A204.1 (cell line): ENCODE measurements at regions not wholly inside any gene's neighbourhood (a gene's known extent, or its start where the extent isn't known, plus 50 kb on each side); places are given as distances from the start of the nearest gene placed in this dataset.

Experiments
- FAIRE-seq: peaks from 2 replicates; lab custom pipeline; 2012; peaks lifted over from hg19 to GRCh38; lab: Jason Lieb, UNC

DNA sequence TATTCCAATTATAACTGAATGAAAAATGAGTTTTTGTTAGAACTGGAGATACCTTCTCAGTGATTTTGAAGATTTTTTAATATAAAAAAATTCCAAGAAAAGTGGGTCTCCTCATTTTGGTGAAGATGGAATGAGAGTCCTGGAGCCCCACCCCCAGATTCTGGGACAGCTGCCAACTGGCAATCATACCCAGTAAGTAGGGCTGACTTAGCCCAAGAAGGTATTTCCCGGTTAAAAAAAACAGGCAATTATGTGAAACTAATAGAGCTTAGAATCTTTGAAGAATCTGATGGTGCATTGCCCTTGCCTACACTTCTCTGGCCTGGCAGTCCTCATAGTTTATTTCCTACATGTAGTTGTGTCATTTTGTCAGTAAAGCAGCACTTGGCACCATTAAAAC is 52.8 kb upstream of the VWDE start:
- no peak for FAIRE-seq

DNA sequence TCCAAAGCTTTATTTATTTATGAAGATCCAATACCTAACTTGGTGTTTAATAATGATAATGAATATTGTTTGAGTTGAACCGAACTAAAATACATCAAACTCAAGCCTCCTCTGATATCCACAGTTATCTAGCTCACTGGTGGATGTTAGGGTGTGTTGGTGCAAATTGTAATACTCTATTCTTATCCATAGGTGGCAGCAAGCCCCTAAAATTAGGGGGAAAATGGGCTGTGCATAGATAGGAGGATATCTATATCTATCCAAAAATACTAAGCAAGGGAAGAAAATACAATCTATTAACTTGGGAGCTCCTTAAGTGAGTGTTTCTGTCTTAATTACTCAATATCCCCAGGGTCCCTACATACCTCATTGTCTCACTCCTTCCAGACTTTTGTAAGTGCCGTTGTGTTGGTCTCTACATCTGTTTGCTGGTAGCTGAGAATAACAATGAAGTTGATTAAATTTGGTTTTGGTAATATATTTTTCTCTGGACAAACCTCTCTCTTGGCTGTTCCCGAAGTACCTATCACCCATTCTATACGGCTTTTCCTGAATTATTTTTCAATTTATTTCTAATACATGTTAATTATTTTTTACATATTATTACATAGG is 55.0 kb upstream of the VWDE start:
- peak; percentile 84 for FAIRE-seq

DNA sequence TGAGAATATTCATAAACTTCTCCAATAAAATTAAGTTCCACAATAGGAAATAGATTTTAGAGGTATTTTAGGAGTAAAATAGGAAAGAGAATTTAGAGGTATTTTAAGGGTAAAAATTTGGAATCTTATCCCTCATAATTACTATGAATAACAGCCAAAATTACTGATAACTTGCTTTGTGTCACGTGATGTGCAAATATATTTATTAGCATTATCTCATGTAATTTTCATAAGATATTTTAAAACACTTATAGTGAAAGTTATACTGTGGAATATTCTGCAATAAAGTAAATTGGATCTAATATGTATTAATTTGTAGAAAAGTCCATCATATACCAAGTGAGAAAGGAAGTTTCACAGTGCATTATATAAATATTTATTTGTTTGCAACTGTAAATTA is 64.2 kb upstream of the VWDE start:
- FAIRE-seq: no peak

DNA sequence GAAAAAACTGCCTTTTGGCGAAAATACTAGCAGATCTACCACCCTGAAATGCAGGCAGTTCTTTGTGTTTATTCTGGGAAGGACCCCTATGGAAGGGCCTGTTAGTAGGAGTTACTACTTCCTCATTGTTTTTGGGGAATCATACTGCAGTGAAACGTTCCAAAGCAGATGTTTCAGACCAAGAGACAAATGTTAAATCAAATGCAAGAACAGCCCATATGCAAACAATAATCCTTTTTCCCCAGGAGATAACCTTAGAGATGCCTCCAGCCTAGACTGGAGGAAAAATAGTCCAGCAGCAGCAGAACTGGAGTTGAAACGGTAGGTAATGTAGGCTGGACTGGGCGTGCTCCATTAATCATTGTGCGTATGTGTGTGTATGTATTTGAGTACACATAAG is 65.9 kb upstream of the VWDE start:
- no peak for FAIRE-seq

DNA sequence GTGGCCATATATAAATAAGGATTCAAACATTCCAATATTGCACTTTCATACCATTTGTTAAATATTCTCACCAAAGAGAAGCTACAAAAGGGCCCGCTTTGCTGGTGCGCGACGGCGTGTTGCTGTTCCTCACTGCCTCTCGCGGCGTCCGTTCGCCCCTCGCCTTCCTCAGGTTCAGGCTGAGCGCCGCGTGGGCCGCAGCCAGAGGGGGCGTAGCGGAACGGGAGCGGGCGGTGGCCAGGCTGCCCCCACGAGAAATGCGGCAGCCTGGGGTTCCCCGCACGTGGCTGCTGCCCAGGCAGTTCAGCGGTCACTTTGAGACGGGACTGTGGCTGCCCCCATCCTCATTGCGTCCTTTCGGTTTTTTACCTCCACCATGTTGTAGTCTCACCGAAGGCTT is 67.3 kb upstream of the VWDE start:
- FAIRE-seq: no peak

DNA sequence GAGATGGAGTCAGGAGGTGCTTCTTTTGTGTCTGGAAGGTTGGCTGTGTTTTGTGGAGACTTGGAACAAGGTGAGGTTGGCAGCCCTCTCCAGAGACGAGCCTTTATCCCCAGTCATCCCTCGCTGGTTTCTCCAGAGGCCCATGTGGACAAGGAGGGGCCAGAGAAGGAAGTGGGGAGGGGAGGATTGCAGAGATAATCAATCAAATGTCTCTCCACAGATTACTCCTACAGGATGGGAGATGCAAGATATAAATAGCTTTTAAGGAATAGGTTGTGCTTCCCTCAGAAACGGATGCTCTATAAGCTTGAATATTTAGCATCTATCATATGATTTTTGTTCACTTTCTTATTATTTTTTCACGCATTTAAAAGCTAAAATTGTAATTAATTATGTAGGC is 70.4 kb upstream of the VWDE start:
- FAIRE-seq: no peak

DNA sequence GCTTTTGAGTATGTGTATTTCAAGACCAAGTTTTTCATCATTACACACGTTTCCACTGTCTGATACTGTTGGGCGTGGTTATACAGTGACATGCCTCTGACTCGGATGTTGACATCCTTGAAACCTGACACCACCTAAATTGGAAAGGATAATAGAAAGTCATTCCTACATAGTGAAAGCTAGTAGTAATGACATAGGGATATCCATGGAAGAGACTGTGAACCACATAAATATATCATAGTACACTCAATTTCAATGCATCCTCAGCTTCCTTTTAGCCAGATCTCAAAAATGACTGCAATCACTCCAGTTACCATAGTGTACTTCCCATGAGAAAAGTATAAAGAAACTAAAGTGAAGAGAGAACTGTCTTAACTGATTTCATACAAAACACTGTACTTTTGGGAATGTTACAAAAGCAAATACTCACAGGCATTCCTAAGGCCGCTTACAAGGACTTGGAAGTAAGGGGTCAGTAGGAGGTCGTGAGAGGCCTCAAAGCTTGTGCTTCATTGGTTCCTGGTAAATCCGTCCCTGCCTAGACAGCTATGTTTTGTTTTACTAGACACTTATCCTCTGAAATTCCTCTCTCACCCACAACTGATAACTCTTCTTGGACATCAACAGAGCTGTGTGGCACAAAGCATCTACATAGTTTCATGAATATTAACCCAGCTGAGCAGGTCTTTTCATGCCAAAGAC is 71.8 kb upstream of the VWDE start:
- no peak for FAIRE-seq

DNA sequence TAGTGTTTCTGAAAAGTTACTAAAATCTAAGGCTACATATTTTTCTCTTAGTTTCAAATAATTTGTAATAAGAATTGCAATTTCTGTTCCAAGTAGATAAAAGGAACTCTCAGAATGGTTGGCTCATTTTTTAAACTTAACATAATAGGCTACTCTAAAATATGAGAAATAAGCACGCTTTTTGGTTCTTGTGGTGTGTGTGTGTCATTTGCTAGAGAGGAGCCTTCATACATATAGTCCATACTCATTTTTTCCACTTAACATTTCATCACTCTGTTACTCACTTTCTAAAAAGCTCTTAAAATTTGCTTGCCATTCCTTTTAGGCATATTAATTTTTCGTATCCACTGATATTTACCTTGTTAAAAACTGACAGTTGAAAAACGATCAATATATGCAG is 74.0 kb upstream of the VWDE start:
- FAIRE-seq: no peak

DNA sequence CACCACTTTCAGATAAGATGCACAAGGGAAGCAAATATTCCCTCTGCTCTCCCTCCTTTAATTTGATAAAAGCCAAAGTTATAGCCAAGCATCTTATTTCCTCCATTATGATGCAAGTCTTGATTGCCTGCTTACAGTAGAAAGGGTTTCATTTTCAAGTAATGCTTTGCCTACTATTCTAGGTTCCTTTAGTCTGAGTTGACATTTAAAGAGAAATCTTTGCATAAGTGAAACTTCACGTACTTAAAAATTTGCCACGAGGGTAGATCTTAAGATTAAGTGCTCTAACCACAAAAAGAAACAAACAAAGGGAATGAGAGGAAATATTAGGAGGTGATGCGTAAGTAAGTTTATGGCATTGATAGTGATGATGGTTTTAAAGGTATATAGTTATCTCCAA is 78.1 kb upstream of the VWDE start:
- no peak for FAIRE-seq

DNA sequence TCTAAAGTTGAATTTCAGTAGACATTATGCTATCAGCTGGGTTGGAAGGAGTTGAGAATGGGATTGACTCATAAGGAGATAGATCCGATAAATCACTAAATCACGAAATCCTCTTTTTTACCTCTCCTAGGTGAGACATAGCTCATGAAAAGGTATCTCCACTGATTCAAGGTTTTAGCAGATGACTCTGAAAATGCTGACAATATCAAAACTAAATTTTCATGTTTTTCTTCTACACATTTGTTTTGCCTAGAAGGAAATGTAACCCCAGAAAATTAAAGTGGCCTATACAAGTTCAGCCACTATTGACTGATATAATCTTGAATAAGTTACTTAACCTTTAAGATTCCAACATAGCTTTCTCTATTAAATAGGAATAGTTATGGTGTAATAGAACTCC is 82.2 kb upstream of the VWDE start:
- FAIRE-seq: no peak

DNA sequence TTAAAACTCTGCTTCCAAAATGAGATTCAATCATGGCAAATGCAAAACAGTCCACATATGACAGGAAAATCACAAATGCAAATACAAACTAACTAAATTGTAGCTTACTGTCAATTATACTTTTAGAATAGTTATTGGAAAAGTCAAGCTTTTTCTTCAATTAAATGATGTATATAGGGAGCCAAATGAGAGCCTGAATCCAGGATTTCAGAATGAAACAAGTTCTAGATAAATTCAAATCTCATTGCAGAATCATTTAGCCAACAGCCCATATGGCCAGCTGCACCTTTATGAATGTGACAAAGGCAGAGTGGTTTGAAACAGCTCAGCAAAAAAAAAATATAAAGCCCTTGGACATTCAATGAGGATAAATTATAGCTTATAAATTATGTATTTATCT is 82.2 kb upstream of the SCIN start:
- no peak for FAIRE-seq

DNA sequence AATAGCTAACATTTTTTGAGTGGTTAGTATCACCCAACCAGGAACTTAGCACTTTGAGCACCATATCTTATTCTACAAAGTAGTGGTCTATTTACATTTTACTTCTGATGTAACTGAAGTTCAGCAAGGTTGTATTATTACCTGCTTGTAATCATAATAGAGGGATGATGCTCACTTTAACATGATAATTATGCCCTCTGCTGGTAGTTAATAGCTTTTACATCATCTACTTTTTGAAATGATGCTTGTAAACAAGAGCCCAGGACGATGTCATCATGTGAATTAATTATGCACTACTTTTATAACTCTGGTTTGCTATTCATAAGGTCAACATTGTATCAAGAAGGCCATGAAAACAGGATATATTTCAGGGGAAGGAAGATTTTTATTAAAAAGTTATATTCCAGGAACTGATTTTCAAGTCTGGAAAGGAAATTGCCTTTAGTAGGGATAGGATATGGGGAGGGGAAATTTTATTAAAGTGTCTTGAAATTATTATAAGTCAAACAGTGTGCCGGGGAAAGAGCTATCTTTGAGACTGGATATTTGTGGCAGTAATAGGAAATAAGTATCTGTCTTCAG is 80.3 kb upstream of the SCIN start:
- peak; percentile 83 for FAIRE-seq

DNA sequence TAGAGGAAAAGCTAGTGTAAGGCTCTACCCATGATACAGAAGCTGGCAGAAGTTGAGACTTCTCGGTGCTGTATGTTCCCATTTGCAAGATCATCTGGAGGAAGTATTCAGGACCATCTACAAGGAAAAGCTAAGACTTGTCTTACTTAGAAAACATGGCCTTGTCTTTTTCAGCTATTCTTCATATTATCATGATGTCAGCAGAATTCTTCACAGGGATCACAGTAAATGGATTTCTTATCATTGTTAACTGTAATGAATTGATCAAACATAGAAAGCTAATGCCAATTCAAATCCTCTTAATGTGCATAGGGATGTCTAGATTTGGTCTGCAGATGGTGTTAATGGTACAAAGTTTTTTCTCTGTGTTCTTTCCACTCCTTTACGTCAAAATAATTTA is 79.6 kb upstream of the SCIN start:
- FAIRE-seq: no peak

DNA sequence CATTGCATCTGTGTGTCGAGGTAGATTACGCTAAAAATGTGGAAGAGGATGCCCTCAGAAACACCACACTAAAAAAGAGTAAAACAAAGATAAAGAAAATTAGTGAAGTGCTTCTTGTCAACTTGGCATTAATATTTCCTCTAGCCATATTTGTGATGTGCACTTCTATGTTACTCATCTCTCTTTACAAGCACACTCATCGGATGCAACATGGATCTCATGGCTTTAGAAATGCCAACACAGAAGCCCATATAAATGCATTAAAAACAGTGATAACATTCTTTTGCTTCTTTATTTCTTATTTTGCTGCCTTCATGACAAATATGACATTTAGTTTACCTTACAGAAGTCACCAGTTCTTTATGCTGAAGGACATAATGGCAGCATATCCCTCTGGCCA is 79.0 kb upstream of the SCIN start:
- FAIRE-seq: no peak

DNA sequence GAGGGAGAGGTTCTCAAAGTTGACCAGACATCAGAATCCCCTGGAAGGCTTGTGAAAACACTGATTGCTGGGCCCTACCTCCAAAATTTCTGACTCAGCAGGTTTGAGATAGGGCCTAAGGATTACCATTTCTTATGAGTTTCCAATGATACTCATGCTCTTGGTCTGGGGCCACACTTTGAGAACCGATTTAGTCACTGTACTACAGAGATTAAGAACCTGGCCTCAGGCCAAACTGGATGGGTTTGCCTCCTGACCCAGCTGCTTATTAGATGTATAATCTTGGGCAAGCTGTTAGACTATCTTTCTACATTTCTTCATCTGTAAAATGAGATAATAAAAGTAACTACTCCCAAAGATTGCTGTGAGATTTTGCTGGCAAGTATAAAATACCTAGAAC is 77.1 kb upstream of the SCIN start:
- no peak for FAIRE-seq

DNA sequence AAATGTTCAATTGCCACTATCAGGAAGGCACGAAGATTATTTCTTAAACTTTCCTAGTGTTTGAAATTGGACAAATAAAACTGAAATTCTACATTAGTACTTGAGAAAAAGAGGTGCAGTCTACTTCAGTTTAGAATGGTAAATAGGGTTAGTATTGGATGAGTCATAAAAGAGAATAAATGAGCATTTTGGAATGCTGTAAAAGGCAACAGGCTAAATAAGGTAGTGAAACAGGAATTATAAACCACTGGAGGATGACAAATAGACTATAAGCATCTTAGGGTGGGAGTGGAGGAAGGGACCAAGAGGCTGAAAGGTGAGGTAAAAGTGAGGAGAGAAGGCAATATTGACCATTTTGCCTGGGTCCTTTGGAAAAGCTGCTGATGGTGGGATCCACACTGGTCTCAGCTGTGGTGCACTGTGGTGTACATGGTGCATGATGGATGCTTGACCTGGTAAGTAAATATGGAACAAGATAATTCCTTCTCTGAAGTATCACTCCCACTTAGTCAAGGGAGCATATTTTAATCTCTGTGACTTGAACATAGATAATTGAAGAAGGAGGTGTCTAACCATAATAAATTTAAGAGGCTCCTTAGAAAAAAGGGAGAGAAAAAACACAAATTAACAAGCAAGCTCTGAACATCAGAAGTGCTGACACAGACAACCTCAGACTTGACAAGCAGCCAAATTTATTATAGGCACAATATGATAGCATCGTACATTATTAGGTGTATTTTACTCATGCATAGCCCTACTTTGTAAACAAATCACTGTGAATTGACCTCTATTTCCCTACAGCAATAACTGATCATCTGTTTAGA is 76.4 kb upstream of the SCIN start:
- FAIRE-seq: no peak

DNA sequence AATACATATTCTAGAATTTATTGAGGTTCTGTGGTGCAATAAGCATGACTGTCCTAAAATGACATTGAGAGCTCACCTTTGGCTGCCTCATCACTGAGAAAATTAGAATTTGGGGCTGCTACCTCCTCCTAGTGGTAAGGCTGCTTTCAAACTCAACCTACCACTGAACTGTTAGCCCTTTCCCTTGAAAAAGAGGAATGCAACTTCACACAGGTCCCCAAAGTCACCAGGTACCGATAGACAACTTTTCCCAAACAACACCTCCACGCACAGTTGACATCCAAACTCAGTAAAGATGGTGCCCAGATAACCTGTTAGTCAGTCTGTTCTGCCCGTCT is 75.9 kb upstream of the SCIN start:
- no peak for FAIRE-seq

DNA sequence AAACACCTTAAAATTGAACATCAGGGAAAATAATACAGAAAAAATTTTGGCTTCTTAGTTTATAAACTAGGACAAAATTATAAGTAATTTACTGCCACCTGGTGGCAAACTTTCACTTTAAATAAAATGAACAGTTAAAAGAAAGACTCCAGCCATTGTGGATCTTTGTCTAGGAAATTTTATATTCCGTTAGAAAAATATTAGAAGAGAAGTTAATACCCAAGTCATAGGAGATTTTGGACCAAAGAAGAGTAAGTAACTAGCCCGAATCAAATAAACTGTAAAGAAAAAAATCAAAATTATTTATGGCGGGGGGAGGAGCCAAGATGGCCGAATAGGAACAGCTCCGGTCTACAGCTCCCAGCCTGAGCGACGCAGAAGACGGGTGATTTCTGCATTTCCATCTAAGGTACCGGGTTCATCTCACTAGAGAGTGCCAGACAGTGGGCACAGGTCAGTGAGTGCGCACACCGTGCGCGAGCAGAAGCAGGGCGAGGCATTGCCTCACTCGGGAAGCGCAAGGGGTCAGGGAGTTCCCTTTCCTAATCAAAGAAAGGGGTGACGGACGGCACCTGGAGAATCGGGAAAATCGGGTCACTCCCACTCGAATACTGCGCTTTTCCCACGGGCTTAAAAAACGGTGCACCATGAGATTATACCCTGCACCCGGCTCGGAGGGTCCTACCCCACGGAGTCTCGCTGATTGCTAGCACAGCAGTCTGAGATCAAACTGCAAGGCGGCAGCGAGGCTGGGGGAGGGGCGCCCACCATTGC is 73.4 kb upstream of the SCIN start:
- peak; percentile 98 for FAIRE-seq

DNA sequence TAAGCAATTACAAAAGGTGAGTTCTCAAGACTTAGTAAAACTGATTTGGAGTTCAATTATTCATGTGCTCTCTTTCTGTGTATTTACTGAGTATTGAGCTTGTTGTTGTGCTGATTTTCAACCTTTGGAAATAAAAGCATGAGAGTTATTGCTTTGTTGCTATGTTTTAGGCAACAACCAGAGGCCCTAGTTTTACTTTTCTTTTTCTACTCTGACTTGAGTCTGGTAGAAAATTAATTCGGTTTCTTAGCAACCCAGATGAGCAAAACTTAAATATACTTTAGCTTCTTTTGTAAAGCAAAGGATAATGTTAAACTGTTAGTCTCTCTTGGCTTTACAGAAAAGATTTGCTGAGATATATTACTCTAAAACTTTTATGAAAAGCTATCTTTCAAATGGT is 66.4 kb upstream of the SCIN start:
- FAIRE-seq: no peak

DNA sequence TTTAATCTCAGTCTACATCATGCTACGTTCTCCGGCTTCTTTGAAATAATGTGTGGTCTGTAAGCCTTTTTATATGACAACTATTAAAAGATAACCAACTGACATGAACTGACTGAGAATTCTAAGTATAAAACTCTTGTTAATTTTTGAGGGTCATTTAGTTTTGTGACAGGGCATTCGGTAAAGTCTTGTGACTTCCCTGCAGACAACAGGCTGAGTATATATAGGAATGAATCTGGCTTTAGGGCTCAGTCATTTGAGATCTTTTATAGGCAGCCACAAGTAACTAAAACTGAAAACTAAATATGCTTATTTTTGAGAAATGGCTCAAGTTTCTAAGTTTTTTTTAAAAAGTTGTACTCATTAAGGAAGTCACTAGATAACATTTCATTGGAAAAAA is 62.5 kb upstream of the SCIN start:
- no peak for FAIRE-seq

DNA sequence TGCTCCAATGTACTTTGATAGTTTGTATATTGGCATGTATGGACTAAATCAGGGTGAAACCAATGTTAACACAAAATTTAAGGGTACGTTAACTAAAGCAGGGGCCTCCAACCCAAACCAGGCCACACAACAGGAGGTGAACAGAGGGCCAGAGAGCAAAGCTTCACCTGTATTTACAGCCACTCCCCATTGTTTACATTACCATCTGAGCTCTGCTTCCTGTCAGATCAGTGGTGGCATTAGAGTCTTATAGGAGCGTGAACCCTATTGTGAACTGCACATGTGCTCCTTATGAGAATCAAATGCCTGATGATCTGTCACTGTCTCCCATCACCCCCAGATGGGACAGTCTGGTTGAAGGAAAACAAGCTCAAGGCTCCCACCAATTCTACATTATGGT is 62.0 kb upstream of the SCIN start:
- FAIRE-seq: no peak

DNA sequence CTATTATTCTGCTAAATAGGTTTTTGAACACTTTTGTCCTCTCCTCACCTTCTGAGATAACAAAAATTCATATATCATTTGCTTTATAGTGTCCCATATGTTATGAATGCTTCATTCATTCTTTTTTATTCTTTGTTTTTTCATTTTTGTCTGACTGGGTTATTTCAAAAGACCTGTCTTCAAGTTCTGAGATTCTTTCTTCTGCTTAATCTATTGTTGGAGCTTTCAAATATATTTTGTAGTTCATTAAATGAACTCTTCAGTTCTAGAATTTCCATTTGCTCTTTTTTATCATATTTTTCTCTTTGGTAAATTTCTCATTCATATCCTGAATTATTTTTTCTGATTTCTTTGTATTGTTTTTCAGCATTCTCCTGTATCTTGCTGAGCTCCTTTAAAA is 53.1 kb upstream of the SCIN start:
- no peak for FAIRE-seq
